SJSA1 (cell line): ENCODE measurements at regions not wholly inside any gene's neighbourhood (a gene's known extent, or its start where the extent isn't known, plus 50 kb on each side); places are given as distances from the start of the nearest gene placed in this dataset.
"Not testable (repeated sequence)": the region's sequence is repeated elsewhere in the genome, so short reads cannot be mapped to it uniquely, and the experiment has no call there.

Experiments
- DNase-seq, 2 experiments: peaks; one replicate each; pipeline ENCODE4 v3.0.0-alpha.2; 2015 to 2020; ENCODE audit warnings: low spot score in 2 of 2, low read depth in 1 of 2
- H3K27ac ChIP-seq: fragments of 250-450 bp; sonication (Bioruptor Pico); 2 replicates; pipeline ENCODE4 v1.5.1; 2020; ENCODE audit warnings: mild to moderate bottlenecking, moderate library complexity
- H3K27me3 ChIP-seq: fragments of 250-450 bp; sonication (Bioruptor Pico); replicated peaks from 2 replicates; pipeline ENCODE4 v1.5.1; 2020; ENCODE audit warnings: mild to moderate bottlenecking, moderate library complexity
- H3K36me3 ChIP-seq: fragments of 250-450 bp; sonication (Bioruptor Pico); 2 replicates; pipeline ENCODE4 v1.5.1; 2020; ENCODE audit warnings: mild to moderate bottlenecking
- H3K4me1 ChIP-seq: fragments of 250-450 bp; sonication (Bioruptor Pico); replicated peaks from 2 replicates; pipeline ENCODE4 v1.6.1; 2021; ENCODE audit warnings: mild to moderate bottlenecking
- H3K4me3 ChIP-seq: fragments of 250-450 bp; sonication (Bioruptor Pico); 2 replicates; pipeline ENCODE4 v1.5.1; 2020; ENCODE audit warnings: mild to moderate bottlenecking
- H3K9me3 ChIP-seq: fragments of 250-450 bp; sonication (Bioruptor Pico); replicated peaks from 2 replicates; pipeline ENCODE4 v1.5.1; 2020; ENCODE audit warnings: mild to moderate bottlenecking

DNA sequence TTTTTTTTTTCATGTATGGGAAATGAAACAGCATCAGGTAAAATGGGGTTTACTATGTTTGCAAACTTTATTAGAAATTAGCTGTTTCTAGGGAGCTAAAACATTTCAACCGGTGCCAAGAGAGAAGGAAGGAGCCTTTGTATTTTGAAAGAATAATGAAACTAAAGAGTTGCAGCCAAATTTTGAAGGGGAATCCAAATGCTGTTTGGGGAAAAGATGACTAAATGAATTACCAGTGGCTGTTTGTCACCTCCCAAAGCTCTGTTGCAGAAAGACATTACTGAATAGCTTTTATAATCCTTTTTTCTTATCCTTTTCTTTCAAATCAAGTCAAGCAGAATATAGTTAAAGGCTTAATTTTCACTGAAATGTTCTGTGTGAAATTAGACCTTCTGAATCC, 591.3 kb upstream of the ADGRL2 start:
- DNase-seq: no peak
- peaks cover 8% of the 10 kb centered on the region for H3K4me1 ChIP-seq
- no peaks in the 10 kb centered on the region for H3K36me3 ChIP-seq
- 0 out of 2 replicates have a peak, but pooled peaks cover 3% of the 10 kb centered on the region for H3K27me3 ChIP-seq
- no peaks in the 10 kb centered on the region for H3K9me3 ChIP-seq
- H3K27ac ChIP-seq: no peak overlapping the region
- no peak overlapping the region for H3K4me3 ChIP-seq

DNA sequence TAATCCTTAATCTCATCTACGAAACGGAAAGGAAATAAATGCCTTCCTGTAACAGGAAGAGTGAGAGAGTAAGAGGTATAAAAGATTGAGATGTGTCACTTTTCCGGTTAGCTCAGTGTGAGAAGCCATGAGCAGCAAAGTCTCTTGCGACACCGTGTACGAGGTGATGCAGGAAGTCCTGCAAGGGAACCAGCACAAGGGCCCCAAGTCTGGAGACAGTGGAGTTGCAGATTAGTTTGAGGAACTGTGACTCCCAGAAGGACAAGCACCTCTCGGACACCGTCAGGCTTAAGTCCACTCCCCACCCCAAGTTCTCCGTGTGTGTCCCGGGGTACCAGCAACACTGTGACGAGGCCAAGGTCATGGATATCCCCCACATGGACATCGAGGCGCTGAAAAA, 592.3 kb upstream of the ADGRL2 start:
- Histone ChIP-seq H3K36me3 (no peaks in the 10 kb centered on the region), H3K27ac (no peak overlapping the region), H3K9me3 (no peaks in the 10 kb centered on the region), H3K4me3 (no peak overlapping the region), H3K27me3 (0 out of 2 replicates have a peak, but pooled peaks cover 3% of the 10 kb centered on the region), H3K4me1 (peaks cover 8% of the 10 kb centered on the region)
- no peak for DNase-seq

DNA sequence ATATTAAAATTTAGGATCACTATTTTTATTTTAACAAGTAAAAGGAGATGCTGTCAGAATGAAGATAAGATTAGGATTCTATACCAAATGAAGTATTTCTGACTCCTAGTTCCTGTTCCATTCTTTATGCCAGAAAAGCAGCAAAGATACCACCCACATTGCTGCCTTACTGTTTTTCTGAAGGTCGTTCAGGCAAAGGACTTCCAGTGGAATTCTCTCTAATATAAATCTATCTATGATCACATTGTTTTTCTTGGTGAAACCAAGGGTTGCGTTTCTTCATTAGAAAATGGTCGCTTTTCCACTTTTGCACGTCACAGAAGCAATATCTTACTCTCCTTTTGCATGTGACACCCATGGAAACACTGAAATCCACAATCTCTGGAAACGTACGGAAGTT, 594.8 kb upstream of the ADGRL2 start:
- Histone ChIP-seq H3K4me3 (no peak overlapping the region), H3K4me1 (peaks cover 8% of the 10 kb centered on the region), H3K9me3 (no peaks in the 10 kb centered on the region), H3K27ac (peak overlapping the region; percentile 24; the same call in 1 of the 2 replicates), H3K27me3 (0 out of 2 replicates have a peak, but pooled peaks cover 3% of the 10 kb centered on the region), H3K36me3 (no peaks in the 10 kb centered on the region)
- DNase-seq: peak in 1 of 2 experiments; percentile 12

DNA sequence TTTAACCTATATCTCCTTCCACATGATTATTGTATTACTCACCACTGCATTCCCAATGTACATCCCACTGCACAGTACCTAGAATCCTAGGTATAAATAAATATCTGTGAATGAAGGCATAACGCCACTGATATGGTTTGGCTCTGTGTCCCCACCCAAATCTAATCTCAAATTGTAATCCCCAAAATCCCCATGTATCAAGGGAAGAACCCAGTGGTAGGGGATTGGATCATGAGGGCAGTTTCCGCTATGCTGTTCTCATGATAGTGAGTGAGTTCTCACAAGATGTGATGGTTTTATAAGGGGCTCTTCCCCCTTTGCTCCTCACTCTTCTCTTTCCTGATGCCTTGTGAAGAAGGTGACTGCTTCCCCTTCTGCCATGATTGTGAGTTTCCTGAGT, 599.0 kb upstream of the ADGRL2 start:
- no peak overlapping the region for H3K27ac ChIP-seq
- no peak for DNase-seq
- H3K36me3 ChIP-seq: no peaks in the 10 kb centered on the region
- no peaks in the 10 kb centered on the region for H3K27me3 ChIP-seq
- no peaks in the 10 kb centered on the region for H3K9me3 ChIP-seq
- no peak overlapping the region for H3K4me3 ChIP-seq
- H3K4me1 ChIP-seq: peaks cover 8% of the 10 kb centered on the region

DNA sequence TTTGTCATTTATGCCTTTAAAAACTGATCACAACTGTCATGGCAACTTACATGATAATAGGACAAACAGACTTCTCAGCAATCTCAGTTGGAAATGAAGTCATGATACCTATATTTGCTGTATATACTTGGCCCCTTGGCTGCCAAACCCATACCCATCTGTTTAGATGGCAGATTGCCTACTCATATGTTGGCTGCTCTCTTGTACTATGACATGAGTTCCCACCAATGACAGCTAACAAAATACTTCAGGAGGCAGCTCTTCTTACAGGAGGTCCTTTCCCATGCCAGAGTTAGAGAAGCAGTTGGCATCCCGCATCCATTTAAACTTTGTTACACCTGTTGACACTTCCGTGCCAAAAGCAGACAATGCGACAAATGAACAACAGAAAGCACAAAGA, 603.1 kb upstream of the ADGRL2 start:
- no peaks in the 10 kb centered on the region for H3K4me1 ChIP-seq
- no peaks in the 10 kb centered on the region for H3K36me3 ChIP-seq
- no peak overlapping the region for H3K4me3 ChIP-seq
- no peaks in the 10 kb centered on the region for H3K9me3 ChIP-seq
- H3K27ac ChIP-seq: no peak overlapping the region
- no peak for DNase-seq
- no peaks in the 10 kb centered on the region for H3K27me3 ChIP-seq

DNA sequence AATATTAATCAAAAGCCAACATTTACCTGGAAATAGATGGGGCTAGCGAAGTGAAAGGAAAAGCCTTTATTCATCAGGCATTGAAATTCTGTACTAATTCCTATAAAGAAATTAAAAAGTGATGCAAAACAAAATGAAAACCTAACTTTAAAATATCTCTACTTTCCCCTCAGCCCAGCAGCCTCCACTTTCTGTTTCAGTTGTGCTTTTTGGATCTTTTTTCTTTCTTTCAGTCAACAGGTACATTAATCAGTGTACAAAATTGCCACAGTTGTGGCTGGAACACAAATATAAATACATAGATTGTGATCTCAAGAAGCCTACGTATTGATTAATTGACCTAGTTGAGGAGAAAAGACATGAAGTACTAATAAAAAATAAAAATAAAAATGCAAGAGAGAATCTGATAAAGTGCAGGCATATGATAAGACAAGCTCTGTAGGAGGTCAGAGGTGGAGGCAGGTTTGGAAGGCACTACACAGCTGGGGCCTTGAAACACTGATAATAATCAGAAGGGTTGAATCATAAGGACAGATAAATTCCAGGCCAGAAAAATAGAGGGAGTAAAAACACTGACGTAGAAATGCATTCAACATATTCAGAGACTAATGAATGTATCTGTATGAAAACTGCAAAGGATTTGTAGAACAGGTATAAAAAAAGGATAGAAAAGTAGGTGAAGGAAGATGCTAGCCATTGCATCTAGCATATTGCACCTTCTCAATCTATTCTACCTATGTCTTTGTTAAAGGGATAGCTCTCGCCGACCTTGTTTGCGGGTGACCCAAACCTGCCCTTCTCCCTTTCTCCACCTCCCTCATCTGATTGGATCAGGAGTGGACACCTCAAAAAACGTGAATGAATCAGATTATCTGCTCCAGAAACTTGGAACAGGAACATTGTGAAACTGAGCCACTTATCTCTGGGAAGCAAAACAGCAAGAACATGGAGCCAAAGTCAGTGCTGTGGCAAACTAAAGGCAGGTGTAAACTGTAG, 607.8 kb upstream of the ADGRL2 start:
- H3K27me3 ChIP-seq: no peaks in the 10 kb centered on the region
- H3K27ac ChIP-seq: no peak overlapping the region
- no peaks in the 10 kb centered on the region for H3K9me3 ChIP-seq
- DNase-seq: no peak
- H3K4me3 ChIP-seq: no peak overlapping the region
- no peaks in the 10 kb centered on the region for H3K4me1 ChIP-seq
- H3K36me3 ChIP-seq: no peaks in the 10 kb centered on the region

DNA sequence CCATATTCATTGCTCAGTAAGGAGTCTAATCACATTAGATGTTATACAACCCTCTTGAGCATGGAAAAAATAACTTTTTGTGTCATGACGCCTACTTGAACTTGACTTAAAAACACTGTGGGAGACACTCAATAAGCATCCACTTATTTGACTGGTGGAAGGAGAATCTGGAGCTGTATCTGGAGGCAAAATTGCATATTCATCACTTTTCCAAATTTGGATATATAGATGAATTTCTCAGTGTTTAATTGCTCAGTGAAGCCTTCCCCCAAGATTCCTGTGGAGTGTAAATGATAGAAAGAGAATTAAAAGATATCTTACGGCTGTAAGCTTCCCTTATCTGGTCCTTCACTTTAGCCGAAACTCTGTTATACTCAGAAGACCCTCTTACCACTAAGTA, 610.7 kb upstream of the ADGRL2 start:
- H3K36me3 ChIP-seq: no peaks in the 10 kb centered on the region

DNA sequence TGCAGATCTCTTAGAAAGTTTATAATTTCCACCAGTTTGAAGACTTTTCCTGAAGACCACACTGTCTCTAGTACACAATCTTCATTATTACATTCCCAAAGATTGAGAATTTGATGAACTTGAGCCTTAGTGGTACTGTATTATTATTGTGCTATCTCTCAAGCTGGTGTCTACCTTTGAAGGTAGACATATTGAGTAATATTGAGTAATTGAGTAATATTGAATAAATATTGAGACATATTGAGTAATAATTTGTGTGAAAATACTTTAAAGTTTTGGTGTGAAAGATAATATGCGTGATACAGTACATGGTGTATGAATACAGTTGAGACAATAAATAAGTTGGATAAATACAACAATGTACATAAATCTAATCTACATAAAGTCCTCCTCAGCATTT, 613.1 kb upstream of the ADGRL2 start:
- DNase-seq: no peak
- Histone ChIP-seq H3K4me3 (no peak overlapping the region), H3K9me3 (no peaks in the 10 kb centered on the region), H3K36me3 (no peaks in the 10 kb centered on the region), H3K27ac (no peak overlapping the region), H3K27me3 (no peaks in the 10 kb centered on the region), H3K4me1 (no peaks in the 10 kb centered on the region)

More for the DNA sequence above, 610.7 kb upstream of the ADGRL2 start:
- H3K27ac ChIP-seq: no peak overlapping the region
- no peaks in the 10 kb centered on the region for H3K9me3 ChIP-seq
- no peak overlapping the region for H3K4me3 ChIP-seq
- no peaks in the 10 kb centered on the region for H3K27me3 ChIP-seq
- no peak for DNase-seq
- H3K4me1 ChIP-seq: no peaks in the 10 kb centered on the region

DNA sequence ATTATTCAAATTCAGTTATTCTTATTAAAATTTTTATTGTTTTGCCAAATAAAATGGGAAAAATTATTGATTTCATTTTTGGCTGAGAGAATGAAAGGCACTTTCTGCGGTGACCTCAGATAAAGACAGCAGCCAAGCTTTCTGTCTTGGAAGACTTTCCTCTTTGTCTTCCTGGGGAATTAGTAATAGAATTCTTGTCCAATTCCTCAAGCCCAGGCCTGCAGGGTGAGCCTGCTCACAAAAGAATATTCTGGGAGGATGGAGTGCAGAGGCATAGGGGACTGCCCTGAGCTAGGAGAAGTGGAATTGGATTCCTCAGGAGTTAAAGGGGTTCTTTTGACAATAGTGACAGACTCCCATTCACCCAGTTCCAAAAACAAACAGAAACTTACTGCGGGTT, 614.5 kb upstream of the ADGRL2 start:
- H3K4me3 ChIP-seq: no peak overlapping the region
- H3K27ac ChIP-seq: no peak overlapping the region
- DNase-seq: no peak
- H3K27me3 ChIP-seq: no peaks in the 10 kb centered on the region
- H3K9me3 ChIP-seq: no peaks in the 10 kb centered on the region
- H3K36me3 ChIP-seq: no peaks in the 10 kb centered on the region
- H3K4me1 ChIP-seq: no peaks in the 10 kb centered on the region

DNA sequence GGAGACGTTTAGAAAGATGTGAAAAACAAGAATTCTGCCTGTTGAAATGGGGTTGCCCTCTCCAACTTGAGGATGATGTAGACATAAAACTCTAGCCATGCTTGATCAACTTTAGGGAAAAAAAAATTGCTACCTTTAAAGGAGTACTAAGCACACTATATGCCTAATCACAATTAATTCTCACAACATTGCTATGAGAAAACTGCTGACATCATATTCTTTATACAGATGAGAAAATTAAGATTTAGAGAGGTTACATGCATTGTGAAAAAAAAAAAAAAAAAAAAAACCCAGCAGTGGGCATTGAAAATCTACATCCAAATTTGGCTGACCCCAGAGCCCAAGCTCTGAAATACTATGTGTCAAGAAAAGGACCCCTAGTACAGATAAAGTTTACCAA, 617.2 kb upstream of the ADGRL2 start:
- DNase-seq: no peak
- Histone ChIP-seq H3K4me3 (no peak overlapping the region), H3K9me3 (no peaks in the 10 kb centered on the region), H3K36me3 (no peaks in the 10 kb centered on the region), H3K27me3 (no peaks in the 10 kb centered on the region), H3K27ac (no peak overlapping the region), H3K4me1 (peaks cover 14% of the 10 kb centered on the region)

DNA sequence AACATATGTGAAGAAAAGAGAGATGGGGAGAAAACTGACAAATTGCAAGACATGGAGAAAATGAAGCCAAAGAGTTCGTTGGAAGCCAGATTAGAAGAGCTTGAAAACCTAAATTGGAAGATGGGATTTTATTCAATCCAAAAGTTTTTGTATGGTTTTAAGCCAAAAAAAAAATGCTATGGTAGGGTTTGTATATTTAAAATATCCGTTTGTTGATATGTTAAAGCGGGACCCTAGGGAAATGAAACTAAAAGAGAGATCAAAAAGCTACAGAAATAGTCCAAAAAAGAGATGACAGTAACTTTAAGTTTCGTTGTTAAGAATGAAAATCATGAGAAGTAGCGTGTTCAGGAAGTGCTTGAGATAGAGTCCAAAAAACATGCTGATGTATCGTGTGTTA, 617.7 kb upstream of the ADGRL2 start:
- no peak overlapping the region for H3K4me3 ChIP-seq
- H3K27me3 ChIP-seq: no peaks in the 10 kb centered on the region
- no peaks in the 10 kb centered on the region for H3K36me3 ChIP-seq
- peaks cover 16% of the 10 kb centered on the region for H3K4me1 ChIP-seq
- DNase-seq: no peak
- no peak overlapping the region for H3K27ac ChIP-seq
- H3K9me3 ChIP-seq: no peaks in the 10 kb centered on the region

DNA sequence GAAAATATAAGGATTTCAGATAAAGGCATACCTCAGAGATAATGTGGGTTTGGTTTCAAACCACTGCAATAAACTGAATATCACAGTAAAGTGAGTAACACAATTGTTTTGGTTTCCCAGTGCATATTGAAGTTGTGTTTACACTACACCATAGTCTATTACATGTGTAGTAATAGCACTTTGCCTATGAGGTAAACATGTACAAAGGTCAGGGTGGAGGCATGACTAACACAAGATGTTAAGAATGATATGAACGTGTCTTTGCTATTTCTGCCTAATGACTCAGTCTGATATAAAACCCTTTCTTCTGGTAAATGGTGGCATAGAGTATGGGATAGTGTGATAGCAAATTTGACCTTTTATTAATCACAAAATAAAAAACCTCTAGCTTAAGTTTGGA, 621.5 kb upstream of the ADGRL2 start:
- Histone ChIP-seq H3K27ac (peak overlapping the region; percentile 78), H3K36me3 (no peaks in the 10 kb centered on the region), H3K9me3 (no peaks in the 10 kb centered on the region), H3K4me1 (peaks cover 29% of the 10 kb centered on the region), H3K27me3 (no peaks in the 10 kb centered on the region), H3K4me3 (no peak overlapping the region)
- peak; percentile 68 to 88 for DNase-seq

DNA sequence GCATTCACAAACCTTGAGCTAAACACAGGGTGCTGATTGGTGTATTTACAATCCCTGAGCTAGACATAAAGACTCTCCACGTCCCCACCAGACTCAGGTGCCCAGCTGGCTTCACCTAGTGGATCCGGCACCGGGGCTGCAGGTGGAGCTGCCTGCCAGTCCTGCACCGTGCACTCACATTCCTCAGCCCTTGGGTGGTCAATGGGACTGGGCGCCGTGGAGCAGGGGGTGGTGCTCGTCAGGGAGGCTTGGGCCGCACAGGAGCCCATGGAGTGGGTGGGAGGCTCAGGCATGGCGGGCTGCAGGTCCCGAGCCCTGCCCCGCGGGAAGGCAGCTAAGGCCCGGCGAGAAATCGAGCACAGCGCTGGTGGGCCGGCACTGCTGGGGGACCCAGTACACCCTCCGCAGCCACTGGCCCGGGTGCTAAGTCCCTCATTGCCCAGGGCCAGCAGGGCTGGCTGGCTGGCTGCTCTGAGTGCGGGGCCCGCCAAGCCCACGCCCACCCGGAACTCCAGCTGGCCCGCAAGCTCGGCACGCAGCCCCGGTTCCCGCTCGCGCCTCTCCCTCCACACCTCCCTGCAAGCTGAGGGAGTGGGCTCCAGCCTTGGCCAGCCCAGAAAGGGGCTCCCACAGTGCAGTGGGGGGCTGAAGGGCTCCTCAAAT, 622.2 kb upstream of the ADGRL2 start:
- Histone ChIP-seq H3K27ac (peak overlapping the region; percentile 78), H3K4me1 (peaks cover 34% of the 10 kb centered on the region)
- not testable (repeated sequence) for H3K9me3 ChIP-seq, H3K36me3 ChIP-seq, H3K27me3 ChIP-seq, H3K4me3 ChIP-seq, DNase-seq

DNA sequence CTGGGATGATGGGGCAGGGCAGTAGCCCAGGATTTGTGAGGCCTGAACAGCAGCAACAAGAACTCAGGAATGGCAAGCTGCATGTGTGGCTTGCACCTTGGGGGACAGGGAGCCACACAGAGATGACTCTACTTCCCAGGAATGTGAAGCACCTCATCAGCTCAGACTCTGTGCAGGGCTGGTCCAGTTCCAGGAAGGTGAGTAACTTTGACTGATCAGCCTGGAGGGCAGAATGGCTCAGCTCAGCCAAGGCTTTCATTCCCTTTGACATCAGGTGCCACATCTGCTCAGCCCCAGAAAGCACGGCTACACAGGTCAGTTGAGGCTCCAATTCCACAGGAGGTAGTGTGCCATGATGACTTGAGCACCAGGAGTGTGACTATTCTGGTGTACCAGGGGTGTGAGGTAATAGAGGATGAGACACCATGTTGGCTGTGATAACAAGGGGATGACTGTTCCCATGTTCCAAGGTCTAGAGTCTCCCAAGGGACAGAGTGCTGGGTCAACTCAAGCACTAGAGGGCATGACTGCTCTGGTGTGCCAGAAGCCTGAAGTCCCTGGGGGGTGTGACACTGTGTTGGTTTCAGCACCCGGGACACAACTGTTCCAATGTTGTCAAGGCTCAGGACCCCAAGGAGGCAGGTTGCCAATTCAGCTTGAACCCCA, 625.8 kb upstream of the ADGRL2 start:
- Histone ChIP-seq H3K4me3 (no peak overlapping the region), H3K4me1 (peaks cover 33% of the 10 kb centered on the region), H3K36me3 (no peaks in the 10 kb centered on the region), H3K9me3 (no peaks in the 10 kb centered on the region), H3K27me3 (no peaks in the 10 kb centered on the region), H3K27ac (no peak overlapping the region; the same call in none of the 2 replicates)
- DNase-seq: peak; percentile 66 to 78
